Stomach (tissue), 8 donors: ENCODE measurements at regions not wholly inside any gene's neighbourhood (a gene's known extent, or its start where the extent isn't known, plus 50 kb on each side); places are given as distances from the start of the nearest gene placed in this dataset.

Source experiments
- DNase-seq, 2 donors: peaks; one replicate each; pipeline versions ENCODE4 v3.0.0 to v3.0.0-alpha.2; 2013 to 2019
- H3K27ac ChIP-seq, 5 donors: fragments of 200-600 bp in 4 of 5; sonication (generic) in 4 of 5; one replicate each; pipeline ENCODE4 v1.5.1; 2013 to 2019; ENCODE audit warnings: mild to moderate bottlenecking in 1 of 5, moderate library complexity in 1 of 5
- H3K27me3 ChIP-seq, 3 donors: fragments of 200-600 bp; sonication (generic); one replicate each; pipeline ENCODE4 v1.5.1; 2017 to 2019; ENCODE audit warnings: mixed run types in 1 of 3
- H3K36me3 ChIP-seq, 4 donors: fragments of 200-600 bp; sonication (generic); 1 replicate in 3 of 4; 2 replicates in 1 of 4; pipeline ENCODE4 v1.5.1; 2016 to 2019
- H3K4me1 ChIP-seq, 4 donors: fragments of 200-600 bp; sonication (generic); one replicate each; pipeline ENCODE4 v1.5.1; 2016 to 2019
- H3K4me3 ChIP-seq, 4 donors: fragments of 200-600 bp; sonication (generic) in 3 of 4; one replicate each; pipeline ENCODE4 v1.5.1; 2016 to 2019; ENCODE audit warnings: mild to moderate bottlenecking in 1 of 4
- H3K9me3 ChIP-seq, 4 donors: fragments of 200-600 bp; sonication (generic); one replicate each; pipeline ENCODE4 v1.5.1; 2016 to 2019
- EP300 ChIP-seq: sonication (generic); formaldehyde crosslinking; IDR thresholded peaks from one replicate; pipeline ENCODE4 v1.6.1; 2017; ENCODE audit warnings: antibody characterized with exemption
- POLR2A ChIP-seq, 4 donors: fragments of 450-650 bp; IDR thresholded peaks; one replicate each; pipeline ENCODE4 v1.6.1; 2016; ENCODE audit warnings: antibody characterized with exemption in 4 of 4, control low read depth in 2 of 4, mild to moderate bottlenecking in 1 of 4, moderate library complexity in 1 of 4
- POLR2AphosphoS5 ChIP-seq, 3 donors: sonication (generic); formaldehyde crosslinking; IDR thresholded peaks; one replicate each; pipeline ENCODE4 v1.6.1; 2016; ENCODE audit warnings: antibody characterized with exemption in 3 of 3
- WGBS, 5 donors: extraction: QIAGEN DNeasy Blood & Tissue Kit in 3 of 5; methylation state at CpG; one replicate each; pipeline versions ENCODE4 v1.1.5 to v1.1.7; 2013 to 2018; 5-methylcytosine and 5-hydroxymethylcytosine counted together
- intact Hi-C: fragments of 100-400 bp; cut with DNase I; formaldehyde crosslinking; loops from one replicate; pipeline ENCODE4 v1.15.1; 2023; ENCODE audit warnings: low total_unique reads
- TF ChIP-seq, protein P1 (sequence below), 7 experiments: fragments of 450-650 bp in 4 of 7; fragments of 200-600 bp in 3 of 7; sonication (generic) in 3 of 7; IDR thresholded peaks; one replicate each; pipeline ENCODE4 v1.5.1; 2016 to 2019; ENCODE audit warnings: antibody characterized with exemption in 7 of 7, control low read depth in 2 of 7, mild to moderate bottlenecking in 1 of 7
- donor health status: healthy with polysubstance abuse.
- donor health status: Bipolar disorder and iron deficiency.
- donor health status: healthy.

- H3K9me3 ChIP-seq = no peaks in the 10 kb centered on the region
- H3K27me3 ChIP-seq = peaks cover 0 to 3% (median 0%) of the 10 kb centered on the region in 3 donors
- H3K36me3 ChIP-seq = no peaks in the 10 kb centered on the region
- TF ChIP-seq POLR2A (IDR thresholded peaks at IDR 0.05) (no peak), POLR2AphosphoS5 (IDR thresholded peaks at IDR 0.05) (no peak), EP300 (no peak)
- TF ChIP-seq, protein P1, sequence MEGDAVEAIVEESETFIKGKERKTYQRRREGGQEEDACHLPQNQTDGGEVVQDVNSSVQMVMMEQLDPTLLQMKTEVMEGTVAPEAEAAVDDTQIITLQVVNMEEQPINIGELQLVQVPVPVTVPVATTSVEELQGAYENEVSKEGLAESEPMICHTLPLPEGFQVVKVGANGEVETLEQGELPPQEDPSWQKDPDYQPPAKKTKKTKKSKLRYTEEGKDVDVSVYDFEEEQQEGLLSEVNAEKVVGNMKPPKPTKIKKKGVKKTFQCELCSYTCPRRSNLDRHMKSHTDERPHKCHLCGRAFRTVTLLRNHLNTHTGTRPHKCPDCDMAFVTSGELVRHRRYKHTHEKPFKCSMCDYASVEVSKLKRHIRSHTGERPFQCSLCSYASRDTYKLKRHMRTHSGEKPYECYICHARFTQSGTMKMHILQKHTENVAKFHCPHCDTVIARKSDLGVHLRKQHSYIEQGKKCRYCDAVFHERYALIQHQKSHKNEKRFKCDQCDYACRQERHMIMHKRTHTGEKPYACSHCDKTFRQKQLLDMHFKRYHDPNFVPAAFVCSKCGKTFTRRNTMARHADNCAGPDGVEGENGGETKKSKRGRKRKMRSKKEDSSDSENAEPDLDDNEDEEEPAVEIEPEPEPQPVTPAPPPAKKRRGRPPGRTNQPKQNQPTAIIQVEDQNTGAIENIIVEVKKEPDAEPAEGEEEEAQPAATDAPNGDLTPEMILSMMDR (IDR thresholded peaks at IDR 0.05) = no peak
- no peak overlapping the region for H3K4me3 ChIP-seq
- no peak for DNase-seq
- WGBS, 5 donors = 57 to 69% (median 61%) methylated on average over 8 of the region's 8 CpGs
- H3K27ac ChIP-seq = no peak overlapping the region
- no peaks in the 10 kb centered on the region for H3K4me1 ChIP-seq
- intact Hi-C loops = no loop called here
Observed at GRCh38 chr2:122011493-122012270, 256.2 kb downstream of the TSN start.

GRCh38 chr2:122018736-122019135 is 263.3 kb downstream of the TSN start:
- intact Hi-C loops = no loop called here
- peaks cover 0 to 9% (median 0%) of the 10 kb centered on the region in 4 donors for H3K4me1 ChIP-seq
- no peak for DNase-seq
- H3K4me3 ChIP-seq = no peak overlapping the region
- H3K36me3 ChIP-seq = no peaks in the 10 kb centered on the region
- H3K27me3 ChIP-seq = peaks cover 0 to 6% (median 0%) of the 10 kb centered on the region in 3 donors
- H3K27ac ChIP-seq = no peak overlapping the region
- TF ChIP-seq POLR2A (IDR thresholded peaks at IDR 0.05) (no peak), POLR2AphosphoS5 (IDR thresholded peaks at IDR 0.05) (no peak), EP300 (no peak)
- TF ChIP-seq, protein P1 (IDR thresholded peaks at IDR 0.05) = no peak
- H3K9me3 ChIP-seq = no peaks in the 10 kb centered on the region
- WGBS, 5 donors = 87 to 97% (median 94%) methylated on average over 7 of the region's 7 CpGs

- peak in 1 of 2 donors; percentile 67 for DNase-seq
- Histone ChIP-seq H3K9me3 (no peaks in the 10 kb centered on the region), H3K4me1 (peaks cover 0 to 9% (median 0%) of the 10 kb centered on the region in 4 donors), H3K4me3 (no peak overlapping the region), H3K27me3 (peaks cover 0 to 6% (median 0%) of the 10 kb centered on the region in 3 donors), H3K36me3 (no peaks in the 10 kb centered on the region), H3K27ac (no peak overlapping the region)
- TF ChIP-seq POLR2A (IDR thresholded peaks at IDR 0.05) = no peak
- 7 to 15% (median 14%) methylated on average over 7 of the region's 7 CpGs for WGBS, 5 donors
- intact Hi-C loops = no loop called here
Observed at GRCh38 chr2:122019724-122020123, 264.3 kb downstream of the TSN start.

DNA sequence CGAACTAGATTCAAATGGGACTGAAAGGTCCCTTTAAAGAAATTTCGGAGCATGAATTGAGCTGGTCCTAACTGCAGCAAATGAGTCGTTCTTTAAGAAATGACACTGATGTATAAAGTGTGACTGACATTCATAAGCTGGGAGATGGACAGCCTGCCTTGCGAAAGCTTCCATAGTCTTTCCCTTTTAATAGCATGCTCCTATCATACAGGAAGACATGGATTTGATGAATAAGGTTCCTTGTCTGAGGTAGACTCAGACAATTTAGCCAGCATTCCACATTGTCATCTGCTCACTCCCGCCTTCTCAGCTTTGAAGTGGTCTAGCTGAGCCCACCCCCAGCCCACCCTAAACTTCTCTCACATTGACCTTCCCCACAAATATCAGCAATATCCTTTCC is 264.9 kb downstream of the TSN start:
- H3K27ac ChIP-seq = no peak overlapping the region
- peaks cover 0 to 9% (median 0%) of the 10 kb centered on the region in 4 donors for H3K4me1 ChIP-seq
- no peak for TF ChIP-seq POLR2AphosphoS5 (IDR thresholded peaks at IDR 0.05)
- TF ChIP-seq, protein P1 (IDR thresholded peaks at IDR 0.05) = no peak
- H3K4me3 ChIP-seq = no peak overlapping the region
- intact Hi-C loops = no loop called here
- 70 to 84% (median 78%) methylated on average over 5 of the region's 5 CpGs for WGBS, 5 donors
- H3K36me3 ChIP-seq = no peaks in the 10 kb centered on the region
- DNase-seq = no peak
- peaks cover 0 to 6% (median 0%) of the 10 kb centered on the region in 3 donors for H3K27me3 ChIP-seq
- no peaks in the 10 kb centered on the region for H3K9me3 ChIP-seq

GRCh38 chr2:122021941-122022340 is 266.5 kb downstream of the TSN start:
- peaks cover 0 to 6% (median 0%) of the 10 kb centered on the region in 3 donors for H3K27me3 ChIP-seq
- no peak overlapping the region for H3K4me3 ChIP-seq
- no peak for TF ChIP-seq POLR2AphosphoS5 (IDR thresholded peaks at IDR 0.05)
- TF ChIP-seq, protein P1 (IDR thresholded peaks at IDR 0.05) = no peak
- TF ChIP-seq EP300 = no peak
- TF ChIP-seq POLR2A (IDR thresholded peaks at IDR 0.05) = no peak
- H3K9me3 ChIP-seq = no peaks in the 10 kb centered on the region
- no peak for DNase-seq
- 70 to 76% (median 72%) methylated on average over 4 of the region's 4 CpGs for WGBS, 5 donors
- no peak overlapping the region for H3K27ac ChIP-seq
- H3K36me3 ChIP-seq = no peaks in the 10 kb centered on the region
- peaks cover 0 to 9% (median 0%) of the 10 kb centered on the region in 4 donors for H3K4me1 ChIP-seq
- intact Hi-C loops = no loop called here
